Posterior vena cava (tissue), 2 donors: ENCODE measurements at regions not wholly inside any gene's neighbourhood (a gene's known extent, or its start where the extent isn't known, plus 50 kb on each side); places are given as distances from the start of the nearest gene placed in this dataset.
"Not testable (repeated sequence)": the region's sequence is repeated elsewhere in the genome, so short reads cannot be mapped to it uniquely, and the experiment has no call there.

Experiments used
- DNase-seq: peaks from one replicate; pipeline ENCODE4 v3.0.0-alpha.2; 2020; ENCODE audit warnings: low spot score
- intact Hi-C, 2 donors: fragments of 100-400 bp; cut with DNase I; formaldehyde crosslinking; loops; one replicate each; pipeline versions ENCODE4 v1.14.1 to v1.14.2; 2022 to 2023
- donor health status: DM: yes; HTN: yes; CAD: no.
- donor health status: DM: yes; HTN: yes; CAD: no.

- intact Hi-C loops: no loop called here
- DNase-seq: no peak
These were observed 329.2 kb downstream of the ARRDC4 start for GRCh38 chr15:98289747-98290146.

- intact Hi-C loops: no loop called here
- DNase-seq: no peak
These were observed 332.1 kb downstream of the ARRDC4 start for GRCh38 chr15:98292442-98293240.

- DNase-seq: no peak
- intact Hi-C loops: no loop called here
These were observed 333.6 kb downstream of the ARRDC4 start for GRCh38 chr15:98294126-98294525.

GRCh38 chr15:98295101-98295759, 334.7 kb downstream of the ARRDC4 start:
- DNase-seq, intact Hi-C loops: not testable (repeated sequence)

GRCh38 chr15:98296653-98297052, 336.1 kb downstream of the ARRDC4 start:
- intact Hi-C loops: no loop called here
- no peak for DNase-seq

GRCh38 chr15:98304371-98304770, 343.9 kb downstream of the ARRDC4 start:
- intact Hi-C loops: no loop called here
- no peak for DNase-seq

- intact Hi-C loops: no loop called here
- DNase-seq: no peak
These were observed 340.2 kb upstream of the IGF1R start for GRCh38 chr15:98308117-98308516.

GRCh38 chr15:98311566-98312188, 336.7 kb upstream of the IGF1R start:
- peak; percentile 92 for DNase-seq
- intact Hi-C loops: loop anchor here (2.0 to 5.0 kb wide), 2 partner anchors 109 to 111 kb away; no protein-coding TSS in a partner anchor

- intact Hi-C loops: loop anchor here (2.0 to 5.0 kb wide), 2 partner anchors 108 to 109 kb away; no protein-coding TSS in a partner anchor
- no peak for DNase-seq
These were observed 335.4 kb upstream of the IGF1R start for GRCh38 chr15:98312913-98313312.

GRCh38 chr15:98315971-98316370, 332.4 kb upstream of the IGF1R start:
- DNase-seq: no peak
- intact Hi-C loops: no loop called here

- no peak for DNase-seq
- intact Hi-C loops: no loop called here
These were observed 326.4 kb upstream of the IGF1R start for GRCh38 chr15:98321896-98322295.

GRCh38 chr15:98322581-98322980, 325.8 kb upstream of the IGF1R start:
- no peak for DNase-seq
- intact Hi-C loops: no loop called here

GRCh38 chr15:98324341-98324970, 323.9 kb upstream of the IGF1R start:
- no peak for DNase-seq
- intact Hi-C loops: no loop called here

- intact Hi-C loops: no loop called here
- no peak for DNase-seq
These were observed 321.5 kb upstream of the IGF1R start for GRCh38 chr15:98326804-98327203.

- DNase-seq: no peak
- intact Hi-C loops: no loop called here
These were observed 318.1 kb upstream of the IGF1R start for GRCh38 chr15:98330258-98330657.

- no peak for DNase-seq
- intact Hi-C loops: no loop called here
These were observed 317.5 kb upstream of the IGF1R start for GRCh38 chr15:98330692-98331435.

- intact Hi-C loops: no loop called here
- DNase-seq: no peak
These were observed 316.7 kb upstream of the IGF1R start for GRCh38 chr15:98331676-98332075.

GRCh38 chr15:98333251-98333650, 315.1 kb upstream of the IGF1R start:
- DNase-seq: no peak
- intact Hi-C loops: no loop called here

GRCh38 chr15:98342911-98343310, 305.4 kb upstream of the IGF1R start:
- DNase-seq: no peak
- intact Hi-C loops: no loop called here
